Suppressor macrophage treated with lipopolysaccharide for 4 hours (primary cell): ENCODE measurements at regions not wholly inside any gene's neighbourhood (a gene's known extent, or its start where the extent isn't known, plus 50 kb on each side); places are given as distances from the start of the nearest gene placed in this dataset.

Source experiments
- DNase-seq: peaks from one replicate; pipeline ENCODE4 v3.0.0-alpha.2; 2020

DNA sequence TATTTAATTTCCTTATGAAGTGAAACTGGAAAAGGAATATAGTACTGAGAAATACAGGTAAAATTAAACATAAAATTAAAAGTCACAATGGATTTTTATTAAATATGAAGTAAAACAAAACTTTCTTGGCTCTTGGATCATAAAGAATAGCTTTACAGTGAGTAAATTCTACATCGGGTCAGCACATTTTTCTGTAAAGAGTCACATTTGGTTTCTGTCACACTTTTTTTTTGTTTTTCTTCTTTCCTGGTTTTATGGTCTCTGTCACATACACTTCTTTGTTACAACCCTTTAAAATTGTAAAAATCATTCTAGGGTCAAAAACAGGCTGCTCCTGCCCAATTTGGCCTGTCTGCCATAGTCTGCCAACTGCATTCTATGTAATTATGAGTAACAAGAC, 254.4 kb upstream of the POU3F2 start:
- no peak for DNase-seq

GRCh38 chr6:98581705-98582104, 252.7 kb upstream of the POU3F2 start:
- DNase-seq = no peak

GRCh38 chr6:98583506-98583905, 250.9 kb upstream of the POU3F2 start:
- no peak for DNase-seq

DNA sequence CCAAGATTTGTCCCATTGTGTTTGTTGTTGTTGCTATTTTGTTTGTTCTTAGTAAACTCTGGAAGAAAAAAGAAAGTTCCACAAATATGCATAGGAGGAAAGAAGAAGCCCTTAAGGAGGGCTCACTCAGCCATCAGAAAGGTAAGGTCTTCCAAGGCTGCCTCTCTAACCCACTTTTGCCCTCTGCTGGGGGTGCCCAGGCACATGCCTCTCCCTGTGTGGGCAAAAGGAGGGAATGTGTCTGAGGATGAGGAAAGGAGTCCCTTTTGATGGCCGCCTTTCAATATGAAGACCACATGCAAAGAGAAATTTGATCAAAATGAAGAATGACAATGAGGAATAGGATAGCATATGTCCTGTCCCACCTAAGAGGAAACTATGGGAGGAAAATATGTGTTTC, 248.2 kb upstream of the POU3F2 start:
- no peak for DNase-seq

- no peak for DNase-seq
These were observed 246.8 kb upstream of the POU3F2 start for GRCh38 chr6:98587555-98587954.

- DNase-seq = no peak
These were observed 244.8 kb upstream of the POU3F2 start for GRCh38 chr6:98589536-98589935.

DNA sequence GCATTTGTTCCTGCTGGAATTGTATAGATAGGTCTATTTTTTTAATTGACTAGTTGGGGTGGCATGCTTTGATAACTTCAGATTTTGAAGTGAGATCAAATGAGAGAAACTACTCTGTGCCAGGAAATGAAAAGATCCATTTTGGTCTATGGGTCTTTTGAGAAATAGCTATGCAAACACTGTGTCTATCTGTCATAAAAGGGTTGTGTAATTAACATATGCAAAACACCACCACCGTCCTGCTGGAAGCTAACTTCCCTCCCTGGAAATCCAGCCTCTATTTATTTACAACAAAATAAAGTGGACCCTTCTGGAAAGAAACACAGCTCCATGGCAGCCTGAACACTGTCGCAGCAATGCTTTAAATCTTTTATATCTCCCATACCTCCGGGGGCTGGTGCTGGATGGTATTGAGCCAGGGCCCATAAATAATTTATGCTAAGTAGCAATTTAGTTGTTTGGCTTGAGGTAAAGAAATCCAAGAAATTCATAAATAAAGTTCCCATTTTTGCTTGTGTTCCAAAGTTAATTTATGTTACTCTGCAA, 244.2 kb upstream of the POU3F2 start:
- no peak for DNase-seq

DNA sequence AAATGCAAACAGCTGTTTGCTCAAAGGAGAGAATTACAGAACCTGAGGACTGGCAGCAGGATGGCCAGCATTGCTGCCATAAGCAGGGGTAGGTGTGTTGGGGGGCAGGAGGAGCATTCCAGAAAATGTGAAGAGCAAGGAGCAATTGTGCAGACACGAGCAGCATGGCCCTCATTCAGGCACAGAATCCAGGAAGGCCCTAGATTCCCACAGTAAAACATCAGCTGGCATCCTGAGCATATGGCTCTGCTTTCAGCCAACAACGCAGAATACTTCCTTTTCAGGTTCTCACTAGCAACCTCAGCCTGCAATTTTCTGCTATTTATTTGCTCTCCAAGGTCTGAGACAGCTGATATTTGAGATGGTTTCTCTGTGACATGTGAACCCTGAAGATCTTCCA, 243.4 kb upstream of the POU3F2 start:
- DNase-seq = no peak

DNA sequence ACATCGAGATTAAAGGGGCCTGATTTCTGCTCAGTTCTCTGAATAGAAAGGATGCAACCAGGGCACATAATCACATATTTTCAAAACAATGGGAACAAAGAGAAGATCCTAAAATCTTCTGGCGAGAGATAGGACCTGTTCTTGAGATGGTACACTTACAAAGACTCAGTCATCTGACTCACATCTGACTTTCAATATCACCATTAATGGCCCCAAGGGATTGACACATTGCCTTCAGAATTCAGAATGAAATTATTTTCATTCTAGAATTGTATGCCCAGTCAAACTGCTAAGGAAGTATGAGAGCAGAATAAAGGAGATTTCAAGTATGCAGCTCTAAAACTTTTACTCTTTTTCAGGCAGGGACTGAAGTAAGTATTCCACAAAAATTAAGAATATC, 240.7 kb upstream of the POU3F2 start:
- no peak for DNase-seq

GRCh38 chr6:98601716-98602115, 232.7 kb upstream of the POU3F2 start:
- DNase-seq = no peak

DNA sequence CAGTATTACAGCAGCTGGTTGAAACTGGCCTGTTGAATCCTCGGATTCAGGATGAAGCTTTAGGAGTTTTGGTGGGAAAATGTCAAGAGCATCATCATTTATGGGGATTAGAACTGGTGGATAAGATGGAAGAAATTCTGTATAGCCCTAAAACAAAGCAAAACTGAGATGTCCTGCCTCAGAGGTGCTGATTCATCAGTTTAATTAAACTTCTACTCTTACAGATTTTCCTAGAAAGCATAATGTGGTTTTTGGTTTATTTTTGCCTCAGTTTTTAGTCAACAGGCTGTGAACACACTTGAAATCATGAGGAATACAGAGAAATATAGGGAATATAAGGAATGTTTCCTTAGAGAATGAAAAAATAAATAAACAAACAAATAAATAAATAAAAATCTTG, 228.7 kb upstream of the POU3F2 start:
- DNase-seq = no peak

DNA sequence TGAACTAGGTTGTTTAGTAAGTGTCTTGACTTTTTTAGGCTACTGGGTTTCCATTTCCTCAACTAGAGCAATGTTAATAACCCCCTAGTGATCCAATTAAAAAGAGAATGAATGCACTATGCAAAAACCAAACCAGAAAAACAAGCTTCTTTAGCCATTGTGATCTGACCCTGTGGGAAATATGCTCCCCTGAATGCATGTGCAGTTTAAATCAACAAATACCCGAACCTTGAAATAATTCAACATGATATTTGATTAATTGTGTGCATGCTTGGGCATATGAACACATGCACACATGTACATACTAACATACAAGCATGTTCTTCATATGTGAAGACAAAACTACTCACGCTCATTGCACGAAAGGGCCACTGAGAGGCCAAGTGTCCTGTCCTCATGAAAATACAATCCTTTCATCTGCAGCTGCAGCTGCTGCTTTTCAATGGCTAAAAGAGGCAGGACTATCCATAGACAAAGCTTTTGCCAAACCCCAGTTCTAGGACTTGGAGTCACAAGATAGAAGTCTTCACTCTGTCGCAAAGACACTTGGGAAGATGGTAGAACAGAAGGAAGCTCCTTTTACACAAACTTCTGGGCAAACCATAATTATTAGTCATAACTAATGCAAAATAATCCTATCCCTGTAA, 207.1 kb upstream of the POU3F2 start:
- no peak for DNase-seq

GRCh38 chr6:98633886-98634285, 200.5 kb upstream of the POU3F2 start:
- DNase-seq = no peak

DNA sequence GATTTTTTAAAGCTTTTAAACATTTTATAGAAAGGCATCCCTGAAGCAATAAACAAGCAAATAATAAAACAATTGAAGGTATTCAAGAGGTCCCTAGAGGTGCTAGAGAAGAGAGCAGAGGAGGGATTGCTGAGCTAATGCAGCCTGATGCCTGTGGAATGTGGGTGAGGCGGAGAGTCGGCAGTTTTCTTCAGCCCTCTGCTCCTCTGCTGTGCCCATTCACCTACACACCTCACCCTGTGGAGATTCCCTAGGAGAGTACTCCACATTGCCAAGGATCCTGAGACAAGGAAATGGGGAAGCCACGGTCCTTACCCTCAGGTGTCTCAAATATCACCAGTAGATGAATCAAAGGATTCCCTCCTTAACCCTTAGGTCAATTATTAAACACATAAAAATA, 199.8 kb upstream of the POU3F2 start:
- no peak for DNase-seq

GRCh38 chr6:98635191-98635590, 199.2 kb upstream of the POU3F2 start:
- no peak for DNase-seq

GRCh38 chr6:98636941-98637340, 197.4 kb upstream of the POU3F2 start:
- DNase-seq = no peak

DNA sequence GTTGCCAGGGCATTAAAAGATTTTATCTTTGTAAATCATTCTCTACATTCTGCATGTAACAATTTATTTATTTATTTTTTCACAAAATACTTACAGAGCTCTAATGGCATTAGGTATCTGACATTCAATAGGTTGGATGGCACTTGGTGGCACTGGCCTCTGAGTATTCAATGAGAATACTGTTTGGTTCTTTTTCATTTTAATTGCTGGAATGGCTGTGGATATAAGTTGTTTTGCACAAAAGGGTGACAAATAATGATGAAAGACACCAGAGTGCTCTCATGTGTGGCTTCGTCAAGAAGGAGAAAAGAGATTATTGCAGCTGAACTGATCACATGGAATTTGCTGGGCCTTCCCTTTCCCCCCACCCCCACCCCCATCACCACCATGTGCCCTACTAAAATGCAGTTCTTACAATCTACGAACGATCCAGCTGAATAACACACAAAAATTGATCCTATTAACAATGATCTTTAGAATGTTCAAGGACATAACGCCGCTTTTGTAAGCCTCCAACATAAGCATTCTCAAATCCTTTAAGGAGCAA, 195.2 kb upstream of the POU3F2 start:
- DNase-seq = no peak

DNA sequence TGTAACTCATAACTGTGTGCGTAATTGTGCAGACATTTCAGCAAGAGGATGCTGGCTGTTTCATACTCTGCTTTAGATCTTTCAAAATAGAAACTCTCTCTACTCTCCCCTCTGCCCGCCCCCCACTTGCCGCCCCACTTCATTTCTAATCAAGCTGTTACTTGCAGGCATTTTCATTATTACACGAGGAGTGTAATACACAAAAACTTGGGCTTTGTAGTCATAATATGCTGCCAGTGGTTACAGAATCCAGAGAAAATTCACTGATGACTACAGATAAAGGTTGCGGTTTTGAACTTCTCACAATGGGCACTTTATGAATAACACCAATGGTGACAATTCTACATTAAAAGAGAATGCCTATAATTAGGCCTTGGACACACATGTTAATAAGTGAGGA, 194.0 kb upstream of the POU3F2 start:
- DNase-seq = no peak

GRCh38 chr6:98641949-98642719, 192.2 kb upstream of the POU3F2 start:
- DNase-seq = no peak

DNA sequence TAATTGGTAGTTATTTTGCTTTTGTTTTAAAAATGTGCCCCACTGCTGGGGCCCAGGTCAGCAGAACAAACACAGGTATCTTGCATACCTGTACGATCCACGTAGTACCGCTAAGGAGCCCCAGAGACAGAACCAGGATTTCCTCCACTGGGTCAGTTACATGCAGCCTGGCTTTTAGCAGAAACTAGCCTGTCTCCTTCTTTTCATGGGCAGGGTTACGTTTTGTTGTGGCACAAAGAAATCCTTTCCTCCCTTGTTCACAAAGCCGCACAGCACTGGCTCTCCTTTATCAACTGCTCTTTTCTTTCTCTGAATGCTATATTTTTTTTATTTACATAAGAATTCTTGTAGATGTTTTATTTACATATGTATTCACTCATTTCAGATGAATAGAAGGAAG, 190.3 kb upstream of the POU3F2 start:
- DNase-seq = no peak

- DNase-seq = no peak
These were observed 186.0 kb upstream of the POU3F2 start for GRCh38 chr6:98648211-98648914.

DNA sequence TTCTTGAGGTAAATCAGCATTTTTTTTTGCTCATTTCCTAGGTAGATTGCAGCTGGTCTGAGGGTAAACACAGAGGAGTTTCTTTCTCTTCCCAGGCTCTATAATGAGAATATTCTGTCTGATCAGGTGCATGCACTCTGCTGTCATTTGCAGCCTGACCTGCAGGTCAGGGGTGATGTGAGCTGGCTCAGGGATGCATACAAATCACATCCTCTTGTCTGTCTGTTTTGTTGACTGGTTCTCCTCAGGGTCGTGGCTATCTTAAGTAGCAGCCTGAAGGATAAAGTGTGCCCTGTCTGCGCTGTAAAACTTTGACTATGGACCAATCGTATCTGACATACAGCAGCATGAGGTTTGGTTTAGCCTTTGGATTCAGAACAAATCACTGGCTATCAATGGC, 183.4 kb upstream of the POU3F2 start:
- no peak for DNase-seq

DNA sequence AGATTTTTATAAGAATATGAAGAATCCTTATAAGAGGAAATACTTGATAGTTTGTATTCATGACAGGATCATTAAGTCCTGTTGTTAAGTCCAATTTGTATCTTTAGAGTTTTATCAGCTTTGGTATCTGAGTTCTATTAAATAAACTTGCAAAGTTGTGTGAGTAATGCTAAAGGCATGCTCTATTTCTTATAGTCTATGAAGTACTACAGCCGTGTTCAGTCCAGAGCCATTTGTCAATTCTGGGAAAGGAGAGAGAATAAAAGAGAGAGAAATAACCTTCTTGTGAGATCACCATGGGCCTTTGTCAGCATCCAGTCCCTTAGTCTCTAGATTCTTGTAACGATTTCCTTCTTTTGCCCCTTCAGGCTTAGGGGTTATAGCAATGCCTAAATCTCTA, 181.2 kb upstream of the POU3F2 start:
- no peak for DNase-seq

DNA sequence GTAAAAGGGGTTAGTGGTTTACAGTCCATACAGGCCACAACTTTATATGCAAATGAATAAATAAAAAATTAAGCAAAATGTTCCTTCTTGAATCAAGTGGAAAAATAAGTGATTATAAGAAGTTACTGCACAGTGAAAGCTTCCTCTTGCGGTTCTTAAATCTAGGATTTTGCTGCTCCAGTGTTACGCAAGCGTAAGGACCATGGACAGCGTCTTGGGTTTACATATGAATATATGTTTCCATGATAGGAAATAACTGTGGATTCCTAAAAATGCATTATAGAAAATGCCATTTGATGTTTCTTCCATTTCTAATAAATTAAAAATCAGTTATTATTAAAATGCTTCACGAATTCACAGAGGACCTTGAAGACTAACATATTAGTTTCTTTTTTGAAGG, 176.6 kb upstream of the POU3F2 start:
- DNase-seq = peak; percentile 36
